HL-60 (cell line): ENCODE measurements at regions not wholly inside any gene's neighbourhood (a gene's known extent, or its start where the extent isn't known, plus 50 kb on each side); places are given as distances from the start of the nearest gene placed in this dataset.

Experiments
- CTCF ChIP-seq: IDR thresholded peaks from one replicate; pipeline ENCODE4 v1.5.1; 2011; ENCODE audit warnings: low read length, control low read depth, inconsistent platforms; ENCODE audit not compliant: insufficient read depth
- POLR2AphosphoS5 ChIP-seq: IDR thresholded peaks from 2 replicates; pipeline ENCODE4 v1.6.1; 2012; ENCODE audit warnings: low read depth

- TF ChIP-seq CTCF (no peak), POLR2AphosphoS5 (no peak)
Observed at GRCh38 chr16:85438981-85439685, 174.0 kb upstream of the GSE1 start.
